GM21447 (cell line): ENCODE measurements at regions not wholly inside any gene's neighbourhood (a gene's known extent, or its start where the extent isn't known, plus 50 kb on each side); places are given as distances from the start of the nearest gene placed in this dataset.

Experiments
- ATAC-seq: cut with Tn5 transposase; IDR thresholded peaks from one replicate; pipeline ENCODE4 v1.9.1; 2021; ENCODE audit not compliant: unreplicated experiment

- ATAC-seq, result no peak
Observed at GRCh38 chr12:13843841-13844240, 137.6 kb downstream of the GRIN2B start.

DNA sequence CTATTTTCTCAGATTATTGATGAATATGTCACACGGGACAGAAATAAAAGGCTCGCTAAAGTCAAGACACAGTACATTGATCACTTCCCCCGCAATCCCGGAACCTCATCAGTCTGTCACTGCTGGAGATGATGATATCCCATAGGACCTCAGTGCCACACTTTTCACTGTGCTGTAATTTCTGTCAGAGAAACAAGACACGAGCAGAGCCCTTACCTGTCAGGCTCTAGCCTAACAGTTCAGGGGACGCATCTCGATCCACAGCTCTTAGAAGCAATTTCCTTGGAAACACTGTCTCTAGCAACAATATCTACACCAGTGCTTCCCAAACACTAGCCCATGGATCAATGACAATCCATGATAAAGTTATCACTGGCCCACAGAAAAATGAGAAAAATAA lies 140.0 kb downstream of the GRIN2B start:
- ATAC-seq, result no peak

DNA sequence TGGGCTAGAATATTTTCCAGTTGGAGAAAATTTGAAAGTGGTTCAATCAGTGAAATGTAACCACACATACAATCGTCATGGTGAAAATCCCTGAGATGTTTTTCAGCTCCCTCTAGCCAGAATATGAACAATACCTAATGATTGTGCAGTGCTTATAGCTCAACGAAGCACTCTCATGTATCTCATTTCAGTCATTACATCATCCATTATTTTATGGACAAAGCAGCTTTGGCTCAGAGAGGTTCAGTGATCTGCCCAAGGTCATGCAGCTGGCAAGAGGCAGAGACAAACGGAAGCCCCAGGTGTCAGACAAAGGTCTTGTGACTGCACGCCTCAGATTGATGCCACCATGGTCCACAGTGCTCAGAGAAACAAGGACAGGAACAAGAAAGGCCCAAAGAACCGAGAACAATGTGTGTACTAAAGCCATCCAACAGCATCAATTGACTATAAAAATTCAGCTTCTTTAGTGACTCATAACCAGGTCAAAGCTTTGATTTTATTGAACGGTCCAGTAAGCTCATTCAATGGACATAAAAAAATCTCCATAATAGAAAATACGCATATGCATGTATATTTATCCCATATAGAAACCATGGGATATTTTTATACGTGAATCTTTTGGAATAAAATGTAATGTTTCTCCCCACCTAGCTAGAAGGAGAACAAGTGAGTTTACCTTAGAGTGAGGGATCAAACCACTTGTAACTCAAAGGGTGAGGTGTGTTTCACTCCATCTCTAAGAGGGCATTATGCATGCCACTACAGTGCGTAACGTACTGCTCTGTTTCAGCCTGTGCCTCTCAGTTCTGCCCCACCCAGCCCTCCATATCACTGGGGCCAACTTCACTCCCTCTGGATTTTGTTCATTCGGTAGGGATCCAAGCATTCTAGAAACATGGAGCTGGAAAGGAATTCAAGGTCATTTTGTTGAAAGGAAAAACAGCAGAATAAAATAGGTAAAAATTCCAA lies 141.8 kb downstream of the GRIN2B start:
- ATAC-seq, result no peak

DNA sequence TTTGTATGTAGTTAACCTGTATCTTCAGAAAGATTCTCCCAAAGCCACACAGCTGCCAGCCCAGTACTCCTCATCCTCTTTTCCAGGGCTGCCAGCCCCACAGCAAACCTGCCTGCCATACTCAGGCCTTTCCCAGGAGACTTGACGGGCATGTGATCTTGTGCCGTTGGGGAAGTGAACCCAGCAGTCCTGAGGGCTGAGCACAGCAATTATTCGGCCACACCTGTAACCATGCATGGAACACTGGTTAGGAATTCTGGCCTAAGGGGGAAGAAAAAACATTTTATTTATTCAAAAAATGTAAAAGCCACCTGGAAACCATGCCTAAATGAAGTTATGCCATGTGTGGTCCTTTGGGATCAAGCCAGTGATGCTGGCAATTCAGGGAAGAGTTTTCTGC lies 145.3 kb downstream of the GRIN2B start:
- no peak for ATAC-seq

DNA sequence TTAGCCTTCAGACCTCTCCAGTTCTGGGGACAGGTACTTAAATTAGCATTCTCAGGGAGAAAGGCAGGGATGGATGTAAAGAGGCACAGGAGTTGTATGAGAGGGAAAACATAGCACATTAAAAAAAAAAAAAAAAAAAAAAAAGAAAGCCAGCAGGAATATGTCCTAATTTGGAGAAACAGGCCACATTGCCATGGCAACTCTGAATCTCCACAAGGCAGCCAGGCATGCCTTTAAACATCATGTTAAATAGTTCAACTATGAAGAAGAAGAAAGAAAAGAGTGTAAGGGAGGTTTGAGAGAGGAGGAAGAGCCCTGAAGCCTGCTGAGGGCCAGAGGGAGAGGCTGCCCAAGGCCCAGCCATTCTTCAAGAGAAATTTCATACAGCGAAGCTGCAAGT lies 145.8 kb downstream of the GRIN2B start:
- no peak for ATAC-seq

- ATAC-seq, result no peak
Observed at GRCh38 chr12:13834241-13834640, 147.2 kb downstream of the GRIN2B start.

- no peak for ATAC-seq
Observed at GRCh38 chr12:13817131-13817530, 164.3 kb downstream of the GRIN2B start.

- ATAC-seq, result no peak
Observed at GRCh38 chr12:13816394-13816793, 165.0 kb downstream of the GRIN2B start.

DNA sequence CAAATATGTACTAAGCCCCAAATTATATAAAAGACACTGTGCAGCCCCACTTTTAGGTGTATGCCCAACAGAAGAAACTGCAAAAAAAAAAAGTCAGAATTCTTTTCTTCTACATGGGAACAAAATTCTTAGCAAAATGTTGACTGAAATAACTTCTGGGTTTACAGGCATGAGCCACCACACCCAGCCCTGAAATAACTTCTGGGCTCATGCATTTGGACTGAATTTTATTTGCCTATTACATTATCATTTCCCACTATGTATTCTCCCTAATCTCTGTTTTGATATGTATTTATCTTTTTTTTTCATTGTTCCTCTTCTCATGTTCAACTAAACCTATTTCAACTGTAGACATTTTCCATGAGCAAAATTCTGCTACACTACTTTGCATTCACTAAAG lies 169.2 kb downstream of the GRIN2B start:
- ATAC-seq, result no peak

DNA sequence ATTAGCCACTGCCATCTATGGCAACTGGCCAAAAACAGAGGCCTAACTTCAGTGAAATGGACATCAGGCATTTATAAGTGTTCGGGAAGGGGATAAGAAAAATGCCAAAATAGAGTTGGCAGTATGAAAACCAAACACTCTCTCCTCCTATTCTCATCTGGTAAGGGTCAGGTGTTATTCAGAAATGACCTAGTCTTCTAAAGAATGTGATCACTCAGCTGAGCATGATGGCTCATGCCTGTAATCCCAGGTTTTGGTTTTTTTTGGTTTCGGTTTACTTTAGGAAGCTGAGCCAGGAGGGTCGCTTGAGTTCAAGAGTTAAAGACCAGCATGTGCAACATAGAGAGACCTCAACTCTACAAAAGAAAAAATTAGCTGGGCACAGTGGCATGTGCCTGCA lies 170.3 kb downstream of the GRIN2B start:
- no peak for ATAC-seq

DNA sequence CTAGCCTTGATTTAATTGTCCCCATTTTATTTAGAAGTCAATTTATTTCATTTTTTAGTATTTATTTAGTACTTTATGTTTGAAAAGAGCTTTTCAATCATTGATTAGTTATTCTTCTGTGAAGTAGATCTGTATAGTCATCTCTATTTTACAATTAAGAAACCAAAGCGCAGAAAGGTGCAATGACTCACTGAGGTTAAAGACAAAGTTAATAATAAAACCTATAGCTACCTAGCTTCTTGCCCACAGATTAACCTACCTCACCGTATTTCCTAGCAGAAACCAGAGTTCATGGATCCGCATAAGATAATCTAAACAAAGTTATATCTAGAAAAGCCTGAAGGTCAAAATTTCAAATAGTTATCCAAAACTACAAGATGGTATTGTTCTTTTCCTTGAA lies 176.4 kb downstream of the GRIN2B start:
- no peak for ATAC-seq

DNA sequence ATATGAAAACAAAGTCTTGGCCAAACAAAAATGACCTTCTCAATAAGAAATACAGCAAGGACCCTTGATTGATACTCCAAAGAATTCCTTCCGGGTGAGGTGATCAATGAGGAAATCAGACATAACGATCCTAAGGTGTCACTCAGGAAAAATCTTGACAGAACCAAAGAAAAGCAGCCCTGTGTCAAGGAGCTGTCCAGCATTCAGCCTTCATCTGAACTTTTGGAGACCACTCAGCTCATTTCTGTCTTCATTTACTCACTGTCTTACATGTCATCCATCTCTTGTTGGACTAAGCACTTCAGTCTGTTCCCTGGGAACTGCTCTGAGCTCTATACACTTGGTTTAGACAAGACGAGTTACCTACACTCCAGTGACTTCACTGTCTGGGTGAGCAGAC lies 179.9 kb downstream of the GRIN2B start:
- ATAC-seq, result no peak

GRCh38 chr12:13799574-13799973 lies 181.8 kb downstream of the GRIN2B start:
- ATAC-seq, result no peak

GRCh38 chr12:13798162-13798561 lies 183.2 kb downstream of the GRIN2B start:
- ATAC-seq, result no peak

DNA sequence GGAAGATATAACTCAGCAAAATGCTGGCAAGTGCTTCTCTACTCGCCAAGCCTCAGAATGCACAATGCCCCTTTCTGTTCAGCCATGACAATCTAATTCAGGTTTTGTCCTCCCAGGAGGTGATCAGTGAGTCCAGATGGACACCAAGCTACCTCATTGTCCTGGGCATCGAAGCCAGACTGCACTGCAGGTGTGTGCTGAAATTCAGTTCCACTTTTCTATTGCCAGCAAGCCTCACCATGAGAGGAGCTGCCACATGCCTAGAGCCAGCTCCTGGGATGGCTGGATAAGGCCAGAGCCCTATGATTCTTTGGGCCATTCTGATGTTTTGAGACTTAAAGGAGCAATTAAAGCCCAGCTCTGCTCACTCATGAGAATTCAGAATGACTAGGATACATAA lies 186.7 kb downstream of the GRIN2B start:
- ATAC-seq, result no peak

- ATAC-seq, result no peak
Observed at GRCh38 chr12:13790317-13790716, 191.1 kb downstream of the GRIN2B start.

DNA sequence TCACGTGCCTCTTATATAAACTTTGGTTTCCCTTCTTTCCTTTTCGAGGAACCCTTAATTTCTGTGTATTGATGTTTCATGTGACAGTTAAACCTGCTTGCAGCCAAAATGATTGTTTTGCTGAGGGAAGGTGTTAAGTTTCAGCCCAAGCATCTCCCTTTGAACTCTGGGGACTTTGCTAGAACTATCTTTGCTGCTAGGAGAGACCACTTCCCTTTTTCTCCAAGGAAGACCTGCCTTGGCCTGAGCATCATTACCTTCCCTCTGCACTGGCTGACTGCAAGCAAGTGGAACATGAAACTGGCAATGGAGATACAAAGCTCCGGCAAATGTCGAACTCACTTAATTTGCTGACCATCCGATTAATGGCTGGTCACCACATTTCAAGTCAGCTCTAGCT lies 192.8 kb downstream of the GRIN2B start:
- ATAC-seq, result no peak

GRCh38 chr12:13786646-13787045 lies 194.8 kb downstream of the GRIN2B start:
- ATAC-seq, result no peak

DNA sequence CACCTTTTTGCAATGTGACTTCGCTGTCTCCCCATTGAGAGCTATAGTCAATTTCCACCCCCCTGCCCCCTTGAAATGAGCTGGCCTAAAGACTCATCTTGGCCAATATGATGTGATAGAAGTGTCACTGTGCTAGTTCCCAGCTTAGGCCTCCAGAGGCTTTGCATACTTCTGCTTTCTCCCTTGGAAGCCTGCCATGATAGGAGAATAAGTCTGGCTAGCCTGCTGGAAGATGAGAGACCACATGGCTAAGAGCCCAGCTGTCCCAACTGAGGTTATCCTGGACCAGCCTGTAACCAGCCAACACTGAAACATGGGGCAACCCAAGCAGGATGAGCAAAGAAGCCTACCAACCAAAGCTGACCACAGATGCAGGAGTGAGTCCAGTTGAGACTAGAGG lies 196.9 kb downstream of the GRIN2B start:
- no peak for ATAC-seq

GRCh38 chr12:13780453-13780852 lies 200.9 kb downstream of the GRIN2B start:
- ATAC-seq, result no peak

DNA sequence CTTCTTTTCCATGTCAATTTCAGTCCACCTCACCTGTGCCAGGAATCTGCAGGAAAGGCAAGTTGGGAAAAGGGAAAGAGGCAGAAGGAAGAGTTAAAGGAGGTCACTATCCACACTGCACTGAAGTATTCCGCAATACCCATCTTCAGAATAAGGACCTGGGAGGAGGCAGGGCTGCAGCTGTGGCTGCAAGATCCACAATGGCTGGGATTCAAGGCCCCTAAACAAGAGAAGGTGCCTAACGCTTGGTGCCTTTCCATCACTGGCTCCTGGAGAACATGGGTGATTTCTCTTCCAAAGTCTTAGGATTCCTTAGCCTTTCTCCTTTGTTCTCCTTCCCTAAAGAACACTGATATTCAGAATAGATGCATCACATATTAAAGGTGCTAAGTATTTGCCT lies 204.0 kb downstream of the GRIN2B start:
- no peak for ATAC-seq

DNA sequence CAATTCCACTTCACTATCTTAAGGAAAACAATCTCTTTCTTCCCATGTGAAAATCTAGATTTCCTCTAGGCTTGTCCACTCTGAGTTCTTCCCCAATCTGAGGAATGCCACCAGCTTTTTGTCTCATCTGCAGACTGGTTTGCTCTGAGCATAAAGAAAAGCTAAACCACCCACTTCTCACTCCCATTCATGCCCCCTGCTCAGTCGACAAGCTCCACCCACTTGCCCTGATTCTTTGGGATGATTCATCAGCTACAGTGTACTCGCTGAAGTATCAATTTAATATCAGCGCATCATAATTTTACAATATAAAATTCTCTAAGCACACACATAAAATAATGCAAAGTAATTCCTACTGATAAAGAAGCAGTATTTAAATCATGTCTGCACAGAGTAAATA lies 209.1 kb downstream of the GRIN2B start:
- no peak for ATAC-seq

- no peak for ATAC-seq
Observed at GRCh38 chr12:13770576-13770975, 210.8 kb downstream of the GRIN2B start.
